Vagina (tissue), 2 donors: ENCODE measurements at regions not wholly inside any gene's neighbourhood (a gene's known extent, or its start where the extent isn't known, plus 50 kb on each side); places are given as distances from the start of the nearest gene placed in this dataset.

Experiments
- DNase-seq, 2 donors: peaks; one replicate each; pipeline ENCODE4 v3.0.0-alpha.2; 2017; ENCODE audit errors: extremely low spot score in 2 of 2
- H3K27ac ChIP-seq: fragments of 200-600 bp; sonication (generic); one replicate; pipeline ENCODE4 v1.5.1; 2019
- H3K27me3 ChIP-seq: fragments of 200-600 bp; sonication (generic); one replicate; pipeline ENCODE4 v1.5.1; 2019
- H3K36me3 ChIP-seq, 2 donors: fragments of 200-600 bp; sonication (generic); one replicate each; pipeline ENCODE4 v1.5.1; 2017 to 2019
- H3K4me1 ChIP-seq: fragments of 200-600 bp; sonication (generic); one replicate; pipeline ENCODE4 v1.5.1; 2019
- H3K4me3 ChIP-seq, 2 donors: fragments of 200-600 bp; sonication (generic); 1 replicate in 1 of 2; 2 replicates in 1 of 2; pipeline ENCODE4 v1.5.1; 2016 to 2019
- H3K9me3 ChIP-seq: fragments of 200-600 bp; sonication (generic); one replicate; pipeline ENCODE4 v1.5.1; 2019
- POLR2A ChIP-seq, 2 donors: fragments of 450-650 bp; IDR thresholded peaks; one replicate each; pipeline ENCODE4 v1.6.1; 2017; ENCODE audit warnings: antibody characterized with exemption in 2 of 2, mild to moderate bottlenecking in 2 of 2, moderate library complexity in 2 of 2
- POLR2AphosphoS5 ChIP-seq, 2 donors: sonication (generic); formaldehyde crosslinking; IDR thresholded peaks; one replicate each; pipeline ENCODE4 v1.9.0; 2017; ENCODE audit warnings: antibody characterized with exemption in 2 of 2, mild to moderate bottlenecking in 2 of 2, low read depth in 1 of 2; ENCODE audit not compliant: insufficient read depth in 1 of 2
- intact Hi-C: fragments of 100-400 bp; cut with DNase I; formaldehyde crosslinking; loops from one replicate; pipeline ENCODE4 v1.15.1; 2023
- TF ChIP-seq, protein P1 (sequence below), 3 experiments: fragments of 450-650 bp in 2 of 3; fragments of 200-600 bp in 1 of 3; sonication (generic) in 1 of 3; IDR thresholded peaks; one replicate each; pipeline ENCODE4 v1.5.1; 2017 to 2019; ENCODE audit warnings: antibody characterized with exemption in 3 of 3, mild to moderate bottlenecking in 2 of 3, moderate library complexity in 2 of 3

DNA sequence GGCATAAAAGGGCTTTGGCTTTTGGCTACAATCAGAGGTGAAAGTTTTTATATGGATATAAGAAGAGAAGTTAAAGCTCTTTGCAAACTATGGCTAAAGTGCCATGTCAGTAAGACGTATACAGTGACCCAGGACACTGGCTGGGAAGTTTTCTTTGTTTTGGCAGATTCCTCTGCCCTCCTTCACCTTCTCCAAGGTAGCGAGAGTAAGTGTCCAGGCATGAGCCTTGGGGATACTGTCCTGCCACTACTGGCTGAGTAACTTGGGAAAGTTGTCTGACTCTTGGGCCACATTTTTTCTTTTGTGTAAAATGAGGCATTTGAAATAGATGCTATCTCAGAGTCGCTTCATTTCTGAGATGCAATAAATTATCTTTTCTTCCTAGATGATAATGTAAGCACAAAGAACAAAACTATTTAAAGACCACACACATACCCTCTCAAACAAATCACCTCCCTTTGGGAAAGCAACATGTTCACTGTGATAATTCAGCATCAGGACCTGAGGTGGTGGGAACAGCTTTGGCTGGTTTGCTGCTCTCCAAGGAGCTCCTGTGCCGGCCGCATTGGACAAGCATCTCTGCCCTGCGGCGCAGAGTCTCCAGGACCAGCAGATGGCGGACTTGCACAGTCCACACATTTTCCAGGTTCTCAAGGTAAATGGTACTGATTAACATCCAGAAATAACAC lies 106.3 kb downstream of the PTCSC3 start:
- TF ChIP-seq, protein P1, sequence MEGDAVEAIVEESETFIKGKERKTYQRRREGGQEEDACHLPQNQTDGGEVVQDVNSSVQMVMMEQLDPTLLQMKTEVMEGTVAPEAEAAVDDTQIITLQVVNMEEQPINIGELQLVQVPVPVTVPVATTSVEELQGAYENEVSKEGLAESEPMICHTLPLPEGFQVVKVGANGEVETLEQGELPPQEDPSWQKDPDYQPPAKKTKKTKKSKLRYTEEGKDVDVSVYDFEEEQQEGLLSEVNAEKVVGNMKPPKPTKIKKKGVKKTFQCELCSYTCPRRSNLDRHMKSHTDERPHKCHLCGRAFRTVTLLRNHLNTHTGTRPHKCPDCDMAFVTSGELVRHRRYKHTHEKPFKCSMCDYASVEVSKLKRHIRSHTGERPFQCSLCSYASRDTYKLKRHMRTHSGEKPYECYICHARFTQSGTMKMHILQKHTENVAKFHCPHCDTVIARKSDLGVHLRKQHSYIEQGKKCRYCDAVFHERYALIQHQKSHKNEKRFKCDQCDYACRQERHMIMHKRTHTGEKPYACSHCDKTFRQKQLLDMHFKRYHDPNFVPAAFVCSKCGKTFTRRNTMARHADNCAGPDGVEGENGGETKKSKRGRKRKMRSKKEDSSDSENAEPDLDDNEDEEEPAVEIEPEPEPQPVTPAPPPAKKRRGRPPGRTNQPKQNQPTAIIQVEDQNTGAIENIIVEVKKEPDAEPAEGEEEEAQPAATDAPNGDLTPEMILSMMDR (IDR thresholded peaks at IDR 0.05): no peak
- TF ChIP-seq POLR2AphosphoS5 (IDR thresholded peaks at IDR 0.05; ENCODE audit: insufficient read depth in 1 of 2, low read depth in 1 of 2) (no peak), POLR2A (IDR thresholded peaks at IDR 0.05) (no peak)
- H3K36me3 ChIP-seq: no peaks in the 10 kb centered on the region
- no peak overlapping the region for H3K4me3 ChIP-seq
- intact Hi-C loops: loop anchor here (10.0 kb wide), 1 partner anchor 1785 kb away; no protein-coding TSS in a partner anchor
- H3K4me1 ChIP-seq: no peaks in the 10 kb centered on the region
- no peak for DNase-seq
- no peaks in the 10 kb centered on the region for H3K9me3 ChIP-seq
- no peak overlapping the region for H3K27ac ChIP-seq
- H3K27me3 ChIP-seq: no peaks in the 10 kb centered on the region

DNA sequence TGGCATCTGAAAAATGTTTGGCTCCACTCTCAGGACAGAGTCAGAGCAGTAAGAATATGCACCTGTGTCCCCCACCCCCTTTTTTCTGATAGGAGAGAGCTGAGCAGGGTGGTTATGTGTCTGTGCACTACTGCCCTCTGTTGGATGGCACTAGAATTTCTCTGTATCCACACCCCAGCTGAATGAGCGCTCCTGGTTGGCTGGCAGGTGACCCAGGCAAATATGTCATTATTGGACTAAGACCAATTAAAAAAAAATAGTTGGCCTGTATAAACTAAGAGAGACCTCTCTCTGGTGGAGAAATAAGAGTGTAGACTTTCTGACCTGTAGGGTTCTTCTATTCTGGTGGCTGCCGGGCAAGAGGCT lies 107.0 kb downstream of the PTCSC3 start:
- H3K27ac ChIP-seq: no peak overlapping the region
- no peaks in the 10 kb centered on the region for H3K36me3 ChIP-seq
- intact Hi-C loops: no loop called here
- no peak overlapping the region for H3K4me3 ChIP-seq
- DNase-seq: no peak
- no peaks in the 10 kb centered on the region for H3K27me3 ChIP-seq
- H3K4me1 ChIP-seq: no peaks in the 10 kb centered on the region
- no peaks in the 10 kb centered on the region for H3K9me3 ChIP-seq
- no peak for TF ChIP-seq POLR2AphosphoS5 (IDR thresholded peaks at IDR 0.05; ENCODE audit: insufficient read depth in 1 of 2, low read depth in 1 of 2)
- no peak for TF ChIP-seq POLR2A (IDR thresholded peaks at IDR 0.05)
- TF ChIP-seq, protein P1 (IDR thresholded peaks at IDR 0.05): no peak

DNA sequence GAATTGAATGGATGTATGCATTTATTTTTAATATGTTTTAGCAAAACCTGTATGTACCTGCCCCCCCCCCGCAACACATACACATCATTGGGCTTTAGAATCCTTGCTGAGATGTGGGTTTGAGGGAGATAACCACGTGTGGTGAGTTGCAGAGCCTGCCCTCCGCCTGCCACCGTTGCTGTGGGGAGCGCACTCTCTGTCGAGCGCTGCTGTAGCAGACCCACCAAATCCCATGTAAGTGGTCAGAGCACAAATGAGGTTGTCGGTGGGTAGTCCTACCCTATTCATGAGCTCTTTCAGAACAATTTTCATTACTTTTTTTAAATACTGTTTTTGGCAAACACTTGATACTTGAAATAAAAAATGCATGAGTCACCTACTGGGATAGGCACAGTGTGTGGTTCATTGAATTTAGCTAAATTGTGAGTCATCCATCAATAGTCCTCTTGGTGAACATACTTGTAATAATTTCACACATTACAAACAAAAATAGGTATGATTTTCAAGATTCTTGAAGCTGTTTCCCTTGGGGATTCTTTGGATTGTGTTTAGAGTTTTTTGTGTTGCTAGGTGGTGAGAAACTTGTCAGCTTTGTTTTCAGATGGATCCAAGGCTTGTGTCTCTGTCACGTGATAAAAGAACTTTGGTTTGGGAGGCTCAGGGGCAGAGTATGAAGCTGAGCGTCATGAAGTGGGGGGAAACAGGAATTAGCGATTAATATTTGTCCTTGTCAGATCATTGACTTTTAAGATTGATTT lies 107.6 kb downstream of the PTCSC3 start:
- H3K4me3 ChIP-seq: no peak overlapping the region
- no peaks in the 10 kb centered on the region for H3K9me3 ChIP-seq
- DNase-seq: no peak
- intact Hi-C loops: no loop called here
- TF ChIP-seq, protein P1 (IDR thresholded peaks at IDR 0.05): no peak
- TF ChIP-seq POLR2A (IDR thresholded peaks at IDR 0.05) (no peak), POLR2AphosphoS5 (IDR thresholded peaks at IDR 0.05; ENCODE audit: insufficient read depth in 1 of 2, low read depth in 1 of 2) (no peak)
- no peaks in the 10 kb centered on the region for H3K27me3 ChIP-seq
- H3K4me1 ChIP-seq: no peaks in the 10 kb centered on the region
- H3K27ac ChIP-seq: no peak overlapping the region
- H3K36me3 ChIP-seq: no peaks in the 10 kb centered on the region

DNA sequence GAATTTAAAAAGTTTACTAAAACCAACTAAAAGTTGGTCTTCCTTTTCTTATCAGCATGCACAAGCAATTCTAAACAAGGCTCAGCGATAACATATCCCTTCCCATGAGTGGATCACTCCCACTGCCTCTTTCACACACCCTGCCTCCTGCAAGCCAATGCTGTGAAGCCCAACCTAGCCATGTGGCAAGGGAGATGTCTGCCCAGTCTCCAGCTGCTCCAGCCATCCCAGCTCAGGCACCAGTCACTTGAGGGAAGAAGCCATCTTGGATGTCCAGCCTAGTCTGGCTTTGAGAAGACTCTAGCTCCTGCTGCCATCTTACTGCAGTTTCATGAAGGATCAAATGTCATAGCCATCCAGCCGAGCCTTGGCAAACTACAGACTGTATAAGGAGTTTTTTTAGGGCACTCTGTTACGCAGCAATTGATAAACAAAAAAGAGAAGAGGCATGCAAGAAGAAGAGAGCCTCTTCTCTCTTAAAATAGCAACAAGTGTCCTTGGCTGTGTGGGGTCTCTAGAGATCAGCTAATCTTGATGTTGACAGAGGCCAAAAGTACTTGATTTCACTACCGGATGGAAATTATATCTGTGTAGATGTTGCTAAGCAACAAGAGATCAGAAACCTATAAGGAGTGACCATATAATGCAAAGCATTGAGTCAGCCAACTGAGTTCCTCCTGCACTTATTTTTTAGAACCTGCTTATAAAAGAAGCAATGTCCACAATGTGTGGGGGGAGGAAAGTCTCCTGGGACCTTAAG lies 108.9 kb downstream of the PTCSC3 start:
- TF ChIP-seq POLR2AphosphoS5 (IDR thresholded peaks at IDR 0.05; ENCODE audit: insufficient read depth in 1 of 2, low read depth in 1 of 2) (no peak), POLR2A (IDR thresholded peaks at IDR 0.05) (no peak)
- TF ChIP-seq, protein P1 (IDR thresholded peaks at IDR 0.05): no peak
- no peak for DNase-seq
- H3K27ac ChIP-seq: no peak overlapping the region
- H3K4me3 ChIP-seq: no peak overlapping the region
- H3K27me3 ChIP-seq: no peaks in the 10 kb centered on the region
- no peaks in the 10 kb centered on the region for H3K9me3 ChIP-seq
- intact Hi-C loops: no loop called here
- H3K4me1 ChIP-seq: no peaks in the 10 kb centered on the region
- no peaks in the 10 kb centered on the region for H3K36me3 ChIP-seq
